Duodenal mucosa (tissue), 2 donors: ENCODE measurements at regions not wholly inside any gene's neighbourhood (a gene's known extent, or its start where the extent isn't known, plus 50 kb on each side); places are given as distances from the start of the nearest gene placed in this dataset.
A peak's percentile ranks its signal among the peaks of the same experiment; 100 is the strongest.

Experiments
- H3K27ac ChIP-seq: one replicate; pipeline ENCODE4 v1.7.0; 2013; ENCODE audit warnings: low read depth, low read length
- H3K27me3 ChIP-seq, 2 donors: one replicate each; pipeline ENCODE4 v1.7.0; 2013; ENCODE audit warnings: low read length in 2 of 2, control low read depth in 1 of 2; ENCODE audit not compliant: insufficient read depth in 2 of 2, control insufficient read depth in 1 of 2
- H3K36me3 ChIP-seq, 2 donors: one replicate each; pipeline ENCODE4 v1.7.0; 2013; ENCODE audit warnings: low read length in 2 of 2, control low read depth in 1 of 2; ENCODE audit not compliant: insufficient read depth in 2 of 2, control insufficient read depth in 1 of 2
- H3K4me1 ChIP-seq, 2 donors: one replicate each; pipeline ENCODE4 v1.7.0; 2013; ENCODE audit warnings: low read length in 2 of 2, control low read depth in 1 of 2; ENCODE audit not compliant: insufficient read depth in 2 of 2, control insufficient read depth in 1 of 2
- H3K4me3 ChIP-seq, 2 donors: one replicate each; pipeline ENCODE4 v1.7.0; 2013; ENCODE audit warnings: low read length in 2 of 2, low read depth in 1 of 2
- H3K9ac ChIP-seq, 2 donors: one replicate each; pipeline ENCODE4 v1.7.0; 2013; ENCODE audit warnings: low read length in 2 of 2, low read depth in 1 of 2
- H3K9me3 ChIP-seq, 2 donors: one replicate each; pipeline ENCODE4 v1.7.0; 2013; ENCODE audit warnings: low read length in 2 of 2, control low read depth in 1 of 2; ENCODE audit not compliant: control insufficient read depth in 1 of 2

- H3K27ac ChIP-seq: no peak overlapping the region
Observed at GRCh38 chr9:110068212-110068611, 139.7 kb downstream of the C9orf152 start.

DNA sequence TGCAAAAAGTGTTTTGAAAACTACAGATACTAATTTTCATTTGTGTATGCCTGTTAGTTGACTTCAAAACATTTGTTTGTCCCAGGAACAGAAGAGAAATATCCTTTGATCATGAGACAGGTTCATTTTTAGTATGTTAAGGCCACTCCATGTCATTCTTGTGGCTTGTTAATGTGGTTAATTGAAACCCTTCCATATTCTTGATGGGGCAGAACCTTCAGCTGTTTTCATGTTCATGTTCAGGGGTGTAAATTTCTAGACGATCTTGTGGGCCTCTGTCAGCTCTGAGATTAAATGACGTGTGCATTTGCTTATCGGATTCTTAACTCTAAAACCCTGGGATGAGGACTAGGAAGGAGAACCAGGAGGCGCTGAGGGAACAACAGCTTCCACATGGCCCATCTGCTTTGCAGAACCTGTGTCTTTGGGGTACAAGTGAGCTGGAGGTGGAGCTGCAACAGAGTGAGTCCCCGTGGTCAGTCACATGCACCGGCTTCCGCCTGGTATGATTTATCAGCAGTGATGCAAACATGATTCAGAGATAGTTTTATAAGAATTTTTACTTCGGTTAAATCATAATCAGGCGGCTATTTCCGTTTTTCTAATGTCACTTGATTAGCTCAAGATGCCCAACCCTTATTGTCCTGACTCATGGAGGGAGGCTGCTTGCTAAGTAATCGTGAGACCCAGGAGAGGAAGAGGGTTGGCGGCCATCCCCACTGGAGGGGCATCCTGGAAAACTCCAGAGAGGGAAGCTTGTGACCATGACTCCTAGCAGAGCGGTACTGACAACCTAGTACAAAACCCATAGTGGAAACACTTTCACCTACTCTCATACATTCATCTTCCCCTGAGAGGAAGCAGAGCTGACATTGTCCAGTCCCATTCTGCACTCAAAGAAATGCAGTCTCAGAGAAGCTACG is 138.4 kb downstream of the C9orf152 start:
- H3K27ac ChIP-seq: no peak overlapping the region
- H3K36me3 ChIP-seq: no peaks in the 10 kb centered on the region
- H3K9me3 ChIP-seq: no peaks in the 10 kb centered on the region
- no peak overlapping the region for H3K9ac ChIP-seq
- no peak overlapping the region for H3K4me3 ChIP-seq
- H3K4me1 ChIP-seq: peaks cover 0 to 8% of the 10 kb centered on the region in 2 donors
- H3K27me3 ChIP-seq: no peaks in the 10 kb centered on the region

More at GRCh38 chr9:110068212-110068611, 139.7 kb downstream of the C9orf152 start:
- no peaks in the 10 kb centered on the region for H3K27me3 ChIP-seq
- H3K9me3 ChIP-seq: no peaks in the 10 kb centered on the region
- H3K9ac ChIP-seq: no peak overlapping the region
- no peaks in the 10 kb centered on the region for H3K36me3 ChIP-seq
- H3K4me3 ChIP-seq: no peak overlapping the region
- H3K4me1 ChIP-seq: peaks cover 0 to 8% of the 10 kb centered on the region in 2 donors

- Histone ChIP-seq H3K4me3 (no peak overlapping the region), H3K27ac (no peak overlapping the region), H3K9ac (no peak overlapping the region), H3K36me3 (no peaks in the 10 kb centered on the region), H3K9me3 (no peaks in the 10 kb centered on the region), H3K27me3 (no peaks in the 10 kb centered on the region), H3K4me1 (peaks cover 0 to 4% of the 10 kb centered on the region in 2 donors)
Observed at GRCh38 chr9:110072597-110073355, 135.2 kb downstream of the C9orf152 start.

- no peak overlapping the region for H3K27ac ChIP-seq
- no peak overlapping the region for H3K9ac ChIP-seq
- H3K4me3 ChIP-seq: no peak overlapping the region
- peaks cover 0 to 4% of the 10 kb centered on the region in 2 donors for H3K4me1 ChIP-seq
- H3K36me3 ChIP-seq: no peaks in the 10 kb centered on the region
- no peaks in the 10 kb centered on the region for H3K27me3 ChIP-seq
- no peaks in the 10 kb centered on the region for H3K9me3 ChIP-seq
Observed at GRCh38 chr9:110073356-110073905, 134.5 kb downstream of the C9orf152 start.

- H3K27ac ChIP-seq: no peak overlapping the region
- H3K27me3 ChIP-seq: no peaks in the 10 kb centered on the region
- no peak overlapping the region for H3K9ac ChIP-seq
- no peak overlapping the region for H3K4me3 ChIP-seq
- peaks cover 0 to 7% of the 10 kb centered on the region in 2 donors for H3K4me1 ChIP-seq
- H3K9me3 ChIP-seq: no peaks in the 10 kb centered on the region
- no peaks in the 10 kb centered on the region for H3K36me3 ChIP-seq
Observed at GRCh38 chr9:110076894-110077725, 130.8 kb downstream of the C9orf152 start.

- Histone ChIP-seq H3K9ac (no peak overlapping the region), H3K36me3 (no peaks in the 10 kb centered on the region), H3K27me3 (no peaks in the 10 kb centered on the region), H3K4me1 (peaks cover 0 to 7% of the 10 kb centered on the region in 2 donors), H3K27ac (no peak overlapping the region), H3K9me3 (no peaks in the 10 kb centered on the region), H3K4me3 (no peak overlapping the region)
Observed at GRCh38 chr9:110077925-110078324, 130.0 kb downstream of the C9orf152 start.

DNA sequence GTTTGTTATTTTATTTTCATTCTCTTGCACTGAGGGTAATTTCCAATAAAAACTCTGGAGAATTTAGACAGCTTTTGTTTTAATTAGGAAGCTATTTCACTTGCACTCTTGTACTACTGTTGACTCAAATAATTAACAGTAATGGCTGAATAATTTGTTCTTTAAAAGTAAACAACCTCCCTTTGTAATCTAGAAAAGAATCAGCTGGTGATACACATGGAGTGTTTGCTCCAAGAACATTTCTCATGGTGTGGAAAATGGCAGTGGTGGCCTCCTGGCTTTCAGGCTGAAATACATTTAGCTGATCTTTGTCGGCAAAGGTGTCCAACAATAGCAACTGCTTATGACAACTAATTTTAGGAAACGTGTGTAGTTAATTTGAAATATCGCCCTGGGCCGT is 129.4 kb downstream of the C9orf152 start:
- peaks cover 0 to 7% of the 10 kb centered on the region in 2 donors for H3K4me1 ChIP-seq

GRCh38 chr9:110081395-110081794 is 126.6 kb downstream of the C9orf152 start:
- Histone ChIP-seq H3K9me3 (no peaks in the 10 kb centered on the region), H3K27me3 (no peaks in the 10 kb centered on the region), H3K9ac (peak overlapping the region in 1 of 2 donors; percentile 23), H3K36me3 (no peaks in the 10 kb centered on the region), H3K4me1 (peaks cover 0 to 7% of the 10 kb centered on the region in 2 donors), H3K4me3 (no peak overlapping the region), H3K27ac (peak overlapping the region; percentile 58)

More for the DNA sequence above, 129.4 kb downstream of the C9orf152 start:
- Histone ChIP-seq H3K36me3 (no peaks in the 10 kb centered on the region), H3K27me3 (no peaks in the 10 kb centered on the region), H3K27ac (no peak overlapping the region), H3K4me3 (no peak overlapping the region), H3K9me3 (no peaks in the 10 kb centered on the region), H3K9ac (no peak overlapping the region)

DNA sequence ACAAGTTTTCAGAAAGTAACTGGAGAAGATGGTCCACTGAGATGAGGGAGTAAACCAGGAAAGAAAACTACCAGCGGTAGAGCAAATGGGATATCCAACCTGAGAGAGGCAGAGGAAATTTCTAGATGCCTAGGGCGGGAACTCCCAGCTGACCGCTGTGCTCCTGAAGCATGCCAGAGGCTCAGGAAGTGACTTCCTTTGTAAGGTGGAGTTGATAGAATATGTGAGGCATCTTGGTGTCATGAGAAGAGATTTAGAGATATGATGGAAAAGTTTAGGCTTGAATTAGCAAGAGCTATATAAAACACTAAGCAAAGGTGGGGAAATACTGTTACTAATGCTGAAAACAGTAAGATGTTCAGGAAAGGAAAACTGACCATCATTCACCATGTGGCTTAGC is 124.1 kb downstream of the C9orf152 start:
- H3K4me1 ChIP-seq: peaks cover 0 to 7% of the 10 kb centered on the region in 2 donors
- no peaks in the 10 kb centered on the region for H3K27me3 ChIP-seq

More for the DNA sequence above, 124.1 kb downstream of the C9orf152 start:
- H3K9me3 ChIP-seq: no peaks in the 10 kb centered on the region
- H3K27ac ChIP-seq: no peak overlapping the region
- H3K9ac ChIP-seq: no peak overlapping the region
- no peaks in the 10 kb centered on the region for H3K36me3 ChIP-seq
- H3K4me3 ChIP-seq: no peak overlapping the region
